ENCODE measurements at regions not wholly inside any gene's neighbourhood (a gene's known extent, or its start where the extent isn't known, plus 50 kb on each side); places are given as distances from the start of the nearest gene placed in this dataset.

DNA sequence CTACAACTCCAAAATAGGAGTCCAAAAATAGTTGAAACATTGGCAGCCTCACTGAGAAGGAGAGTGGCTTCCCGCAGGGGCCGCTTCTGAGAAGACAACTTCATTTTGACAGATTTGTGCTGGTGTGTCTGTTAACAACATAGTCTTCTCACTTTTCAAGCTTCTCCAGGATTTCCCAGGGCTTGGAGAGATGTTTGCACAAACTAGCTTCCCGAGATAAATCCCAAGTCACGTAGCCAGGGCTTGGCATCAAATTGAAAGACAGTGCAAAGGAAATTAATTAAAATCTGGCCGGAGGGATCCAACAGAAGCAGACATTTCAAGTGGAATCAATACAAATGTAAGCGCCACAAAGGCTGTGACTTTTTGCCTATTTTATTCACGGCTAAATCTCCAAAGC, 630.2 kb downstream of the DHX35 start:
- ChIA-PET POLR2A (ENCODE audit: partially characterized antibody) (no interaction called here), CTCF (ENCODE audit: partially characterized antibody) (no interaction called here)
- Histone ChIP-seq H3K14ac (ENCODE audit: insufficient read length) (no peak overlapping the region), H2BK12ac (ENCODE audit: low read depth, low read length) (no peak overlapping the region), H4K8ac (ENCODE audit: extremely low read depth, insufficient read depth, low read length) (no peak overlapping the region), H3K27ac (ENCODE audit: low read depth, low read length) (no peak overlapping the region), H2BK20ac (ENCODE audit: low read length) (no peak overlapping the region), H3K4me1 (replicated peaks in 1 of 4; ENCODE audit: control insufficient read depth in 3 of 4, insufficient read depth in 4 of 4, low read length in 3 of 4) (no peaks in the 10 kb centered on the region), H3K79me1 (ENCODE audit: low read depth, low read length) (no peaks in the 10 kb centered on the region), H3K23me2 (ENCODE audit: low read depth, low read length) (no peaks in the 10 kb centered on the region), H3K4me3 (ENCODE audit: extremely low read depth in 1 of 4, insufficient read depth in 2 of 4, low read depth in 3 of 4, low read length in 4 of 4) (no peak overlapping the region), H3K4ac (replicated peaks; ENCODE audit: insufficient read length, low read depth, low read length) (no peak overlapping the region), H2BK15ac (ENCODE audit: low read length) (no peak overlapping the region), H4K20me1 (replicated peaks in 1 of 2; ENCODE audit: control insufficient read depth in 1 of 2, insufficient read depth in 2 of 2, low read length in 2 of 2) (no peaks in the 10 kb centered on the region), H4K5ac (ENCODE audit: insufficient read length, low read depth, low read length) (no peak overlapping the region), H3K18ac (ENCODE audit: extremely low read depth, low read length) (no peak overlapping the region), H3K36me3 (ENCODE audit: control insufficient read depth in 2 of 4, insufficient read depth in 4 of 4, low read length in 3 of 4) (no peaks in the 10 kb centered on the region), H3K27me3 (replicated peaks in 1 of 4; ENCODE audit: control insufficient read depth in 3 of 4, extremely low read depth in 1 of 4, insufficient read depth in 3 of 4, low read length in 3 of 4) (no peaks in the 10 kb centered on the region), H3K9ac (replicated peaks in 1 of 4; ENCODE audit: extremely low read depth in 1 of 4, low read depth in 3 of 4, low read length in 3 of 4) (no peak overlapping the region), H2AK5ac (ENCODE audit: low read depth, low read length) (no peak overlapping the region), H3K79me2 (ENCODE audit: control insufficient read depth in 1 of 2, insufficient read depth in 2 of 2, low read length in 2 of 2) (no peaks in the 10 kb centered on the region), H3K4me2 (ENCODE audit: insufficient read depth in 1 of 2, low read depth in 2 of 2, low read length in 2 of 2) (no peak overlapping the region), H2AFZ (ENCODE audit: low read length) (no peak overlapping the region), H2BK120ac (replicated peaks; ENCODE audit: low read depth, low read length) (no peak overlapping the region), H4K91ac (replicated peaks; ENCODE audit: insufficient read length, low read length) (no peak overlapping the region), H3K23ac (ENCODE audit: insufficient read length) (no peak overlapping the region), H2BK5ac (ENCODE audit: low read depth, low read length) (no peak overlapping the region), H3K56ac (replicated peaks; ENCODE audit: insufficient read length, low read depth, low read length) (no peak overlapping the region), H3K9me3 (ENCODE audit: insufficient read depth in 2 of 2, low read depth in 1 of 2, low read length in 1 of 2) (no peaks in the 10 kb centered on the region)
- DNase-seq (ENCODE audit: low read depth in 1 of 2, low spot score in 2 of 2) (no peak), FAIRE-seq (no peak)
- TF ChIP-seq TBP (IDR thresholded peaks at IDR 0.05; ENCODE audit: low read depth, low read length) (no peak), CTBP2 (IDR thresholded peaks at IDR 0.05; ENCODE audit: borderline replicate concordance, insufficient read depth, insufficient read length, low read length) (no peak), HDAC2 (IDR thresholded peaks at IDR 0.05; ENCODE audit: borderline replicate concordance in 1 of 2, low read depth in 2 of 2, low read length in 2 of 2) (no peak), EGR1 (IDR thresholded peaks at IDR 0.05; ENCODE audit: borderline replicate concordance, low read depth, low read length) (no peak), SP2 (IDR thresholded peaks at IDR 0.05; ENCODE audit: low read length) (no peak), TAF7 (optimal IDR thresholded peaks at IDR 0.05; ENCODE audit: borderline replicate concordance, low read depth, low read length) (no peak), MAFK (IDR thresholded peaks at IDR 0.05; ENCODE audit: low read depth, low read length) (no peak), NANOG (IDR thresholded peaks at IDR 0.05; ENCODE audit: insufficient read depth, low read depth, low read length, poor library complexity, severe bottlenecking) (no peak), SP4 (IDR thresholded peaks at IDR 0.05; ENCODE audit: low read length) (no peak), PHF8 (conservative IDR thresholded peaks at IDR 0.05; ENCODE audit: low read depth, low read length) (no peak), RFX5 (IDR thresholded peaks at IDR 0.05; ENCODE audit: borderline replicate concordance, low read depth, low read length) (no peak), RXRA (IDR thresholded peaks at IDR 0.05; ENCODE audit: insufficient read depth, low read depth, low read length) (no peak)
- TF ChIP-seq, protein P1, sequence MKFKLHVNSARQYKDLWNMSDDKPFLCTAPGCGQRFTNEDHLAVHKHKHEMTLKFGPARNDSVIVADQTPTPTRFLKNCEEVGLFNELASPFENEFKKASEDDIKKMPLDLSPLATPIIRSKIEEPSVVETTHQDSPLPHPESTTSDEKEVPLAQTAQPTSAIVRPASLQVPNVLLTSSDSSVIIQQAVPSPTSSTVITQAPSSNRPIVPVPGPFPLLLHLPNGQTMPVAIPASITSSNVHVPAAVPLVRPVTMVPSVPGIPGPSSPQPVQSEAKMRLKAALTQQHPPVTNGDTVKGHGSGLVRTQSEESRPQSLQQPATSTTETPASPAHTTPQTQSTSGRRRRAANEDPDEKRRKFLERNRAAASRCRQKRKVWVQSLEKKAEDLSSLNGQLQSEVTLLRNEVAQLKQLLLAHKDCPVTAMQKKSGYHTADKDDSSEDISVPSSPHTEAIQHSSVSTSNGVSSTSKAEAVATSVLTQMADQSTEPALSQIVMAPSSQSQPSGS (IDR thresholded peaks at IDR 0.05; ENCODE audit: low read length): no peak
- WGBS, 2 experiments (ENCODE audit: extremely low coverage in 1 of 2, insufficient coverage in 1 of 2, insufficient read length in 1 of 2, insufficient replicate concordance in 2 of 2, low coverage in 1 of 2, low lambda C conversion rate in 2 of 2, missing lambda C conversion rate in 1 of 2): 88% methylated on average over 7 of the region's 7 CpGs; no CpG with 5 or more reads in 1 of the 2 experiments
